NT2/D1 (cell line): ENCODE measurements at regions not wholly inside any gene's neighbourhood (a gene's known extent, or its start where the extent isn't known, plus 50 kb on each side); places are given as distances from the start of the nearest gene placed in this dataset.

Experiments used
- YY1 ChIP-seq: IDR thresholded peaks from 2 replicates; pipeline ENCODE4 v1.6.1; 2011; ENCODE audit not compliant: insufficient read length, insufficient read depth
- ZNF274 ChIP-seq: IDR thresholded peaks from 2 replicates; pipeline ENCODE4 v1.6.1; 2011; ENCODE audit warnings: mild to moderate bottlenecking, low read depth, low read length

- no peak for TF ChIP-seq ZNF274
- no peak for TF ChIP-seq YY1
Measured at GRCh38 chr21:16969636-16970035, 543.2 kb upstream of the CXADR start.
